ENCODE measurements at regions not wholly inside any gene's neighbourhood (a gene's known extent, or its start where the extent isn't known, plus 50 kb on each side); places are given as distances from the start of the nearest gene placed in this dataset.
"Not testable (repeated sequence)": the region's sequence is repeated elsewhere in the genome, so short reads cannot be mapped to it uniquely, and the experiment has no call there.

GRCh38 chr3:51588724-51589123, 50.2 kb downstream of the RAD54L2 start:
- no peaks in the 10 kb centered on the region for H3K9me3 ChIP-seq
- no peak for TF ChIP-seq POLR2A (IDR thresholded peaks at IDR 0.05)
- TF ChIP-seq CTCF (IDR thresholded peaks at IDR 0.05) = no peak
- intact Hi-C loops (cut with DNase I; ENCODE audit: low total_unique reads) = no loop called here
- no peaks in the 10 kb centered on the region for H3K4me1 ChIP-seq
- no peak for DNase-seq
- no peaks in the 10 kb centered on the region for H3K27me3 ChIP-seq
- no peaks in the 10 kb centered on the region for H3K36me3 ChIP-seq
- H3K4me3 ChIP-seq = no peak overlapping the region
- H3K27ac ChIP-seq = no peak overlapping the region

GRCh38 chr3:51591231-51591630, 52.7 kb downstream of the RAD54L2 start:
- no peak overlapping the region for H3K27ac ChIP-seq

GRCh38 chr3:51593697-51594096, 55.2 kb downstream of the RAD54L2 start:
- Histone ChIP-seq H3K4me3 (no peak overlapping the region), H3K4me1 (no peaks in the 10 kb centered on the region), H3K27me3 (no peaks in the 10 kb centered on the region), H3K36me3 (no peaks in the 10 kb centered on the region), H3K9me3 (no peaks in the 10 kb centered on the region), H3K27ac (no peak overlapping the region)
- intact Hi-C loops (cut with DNase I; ENCODE audit: low total_unique reads) = no loop called here
- TF ChIP-seq POLR2A (IDR thresholded peaks at IDR 0.05) (no peak), CTCF (IDR thresholded peaks at IDR 0.05) (no peak)
- no peak for DNase-seq

More at GRCh38 chr3:51591231-51591630, 52.7 kb downstream of the RAD54L2 start:
- no peak overlapping the region for H3K4me3 ChIP-seq
- H3K36me3 ChIP-seq = no peaks in the 10 kb centered on the region
- intact Hi-C loops (cut with DNase I; ENCODE audit: low total_unique reads) = no loop called here
- no peak for DNase-seq
- no peaks in the 10 kb centered on the region for H3K9me3 ChIP-seq
- H3K4me1 ChIP-seq = no peaks in the 10 kb centered on the region
- no peaks in the 10 kb centered on the region for H3K27me3 ChIP-seq
- no peak for TF ChIP-seq POLR2A (IDR thresholded peaks at IDR 0.05)

- H3K36me3 ChIP-seq; H3K4me3 ChIP-seq; H3K9me3 ChIP-seq; intact Hi-C loops (cut with DNase I; ENCODE audit: low total_unique reads); H3K4me1 ChIP-seq; H3K27ac ChIP-seq; H3K27me3 ChIP-seq; DNase-seq: not testable (repeated sequence)
These were observed 61.1 kb downstream of the RAD54L2 start for GRCh38 chr3:51599638-51600037.

- TF ChIP-seq POLR2A (IDR thresholded peaks at IDR 0.05) = no peak
- no peak for TF ChIP-seq CTCF (IDR thresholded peaks at IDR 0.05)
These were observed 65.7 kb downstream of the RAD54L2 start for GRCh38 chr3:51604212-51604611.

GRCh38 chr3:51605938-51606337, 65.1 kb upstream of the TEX264 start:
- no peaks in the 10 kb centered on the region for H3K36me3 ChIP-seq
- H3K4me1 ChIP-seq = no peaks in the 10 kb centered on the region
- DNase-seq = no peak
- TF ChIP-seq CTCF (IDR thresholded peaks at IDR 0.05) = no peak
- TF ChIP-seq POLR2A (IDR thresholded peaks at IDR 0.05) = no peak
- H3K27ac ChIP-seq = no peak overlapping the region
- no peaks in the 10 kb centered on the region for H3K9me3 ChIP-seq
- intact Hi-C loops (cut with DNase I; ENCODE audit: low total_unique reads) = no loop called here
- no peaks in the 10 kb centered on the region for H3K27me3 ChIP-seq
- H3K4me3 ChIP-seq = no peak overlapping the region

More at GRCh38 chr3:51604212-51604611, 65.7 kb downstream of the RAD54L2 start:
- intact Hi-C loops (cut with DNase I; ENCODE audit: low total_unique reads) = no loop called here
- Histone ChIP-seq H3K4me1 (no peaks in the 10 kb centered on the region), H3K4me3 (no peak overlapping the region), H3K27ac (no peak overlapping the region), H3K27me3 (no peaks in the 10 kb centered on the region), H3K9me3 (no peaks in the 10 kb centered on the region), H3K36me3 (no peaks in the 10 kb centered on the region)
- no peak for DNase-seq

- intact Hi-C loops (cut with DNase I; ENCODE audit: low total_unique reads); H3K36me3 ChIP-seq; H3K4me3 ChIP-seq; H3K4me1 ChIP-seq; DNase-seq; H3K27me3 ChIP-seq; H3K27ac ChIP-seq; H3K9me3 ChIP-seq: not testable (repeated sequence)
These were observed 64.2 kb upstream of the TEX264 start for GRCh38 chr3:51606871-51607270.

GRCh38 chr3:51607591-51608325, 63.3 kb upstream of the TEX264 start:
- H3K27ac ChIP-seq, DNase-seq: not testable (repeated sequence)

More at GRCh38 chr3:51607591-51608325, 63.3 kb upstream of the TEX264 start:
- H3K4me1 ChIP-seq; H3K36me3 ChIP-seq; H3K4me3 ChIP-seq; H3K27me3 ChIP-seq; intact Hi-C loops (cut with DNase I; ENCODE audit: low total_unique reads); H3K9me3 ChIP-seq: not testable (repeated sequence)
